Aorta (tissue), 5 donors: ENCODE measurements at regions not wholly inside any gene's neighbourhood (a gene's known extent, or its start where the extent isn't known, plus 50 kb on each side); places are given as distances from the start of the nearest gene placed in this dataset.

Source experiments
- ATAC-seq: fragments of 200-7000 bp; cut with Tn5 transposase; one replicate; pipeline ENCODE4 v1.9.1; 2022; ENCODE audit warnings: moderate library complexity; ENCODE audit not compliant: low FRiP score
- DNase-seq, 2 donors: peaks; one replicate each; pipeline ENCODE4 v3.0.0-alpha.2; 2020
- H3K27ac ChIP-seq, 2 donors: one replicate each; pipeline ENCODE4 v1.5.1; 2013; ENCODE audit warnings: low read length in 2 of 2, mild to moderate bottlenecking in 2 of 2, moderate library complexity in 2 of 2, control low read depth in 1 of 2, inconsistent platforms in 1 of 2, low read depth in 1 of 2
- H3K27me3 ChIP-seq, 2 donors: one replicate each; pipeline ENCODE4 v1.6.1; 2013; ENCODE audit warnings: control low read depth in 1 of 2, low read length in 1 of 2, mild to moderate bottlenecking in 1 of 2, moderate library complexity in 1 of 2; ENCODE audit not compliant: insufficient read depth in 2 of 2, control insufficient read depth in 1 of 2
- H3K36me3 ChIP-seq, 2 donors: one replicate each; pipeline ENCODE4 v1.6.1; 2013; ENCODE audit warnings: control low read depth in 1 of 2, low read length in 1 of 2, mild to moderate bottlenecking in 1 of 2; ENCODE audit not compliant: insufficient read depth in 2 of 2, control insufficient read depth in 1 of 2
- H3K4me1 ChIP-seq, 2 donors: one replicate each; pipeline ENCODE4 v1.6.1; 2013; ENCODE audit warnings: low read length in 2 of 2, control low read depth in 1 of 2, mild to moderate bottlenecking in 1 of 2, moderate library complexity in 1 of 2; ENCODE audit not compliant: insufficient read depth in 2 of 2, control insufficient read depth in 1 of 2
- H3K4me3 ChIP-seq, 2 donors: one replicate each; pipeline ENCODE4 v1.5.1; 2013; ENCODE audit warnings: low read length in 2 of 2, control low read depth in 1 of 2, mild to moderate bottlenecking in 1 of 2
- H3K9me3 ChIP-seq: one replicate; pipeline ENCODE4 v1.6.1; 2013; ENCODE audit warnings: mild to moderate bottlenecking, low read length; ENCODE audit not compliant: control insufficient read depth
- WGBS, 2 donors: extraction: QIAGEN DNeasy Blood & Tissue Kit; methylation state at CpG; one replicate each; pipeline ENCODE4 v1.1.7; 2013; 5-methylcytosine and 5-hydroxymethylcytosine counted together
- intact Hi-C, 2 donors: fragments of 100-400 bp; cut with DNase I; formaldehyde crosslinking; loops; one replicate each; pipeline versions ENCODE4 v1.14.2 to v1.15.0; 2022
- donor health status: healthy with polysubstance abuse.
- donor health status: Bipolar disorder and iron deficiency.
- donor health status: DM: no; HTN: no; CAD: no.
- donor health status: DM: no; HTN: no; CAD: no.
- donor health status: DM: yes; HTN: yes; CAD: no.

DNA sequence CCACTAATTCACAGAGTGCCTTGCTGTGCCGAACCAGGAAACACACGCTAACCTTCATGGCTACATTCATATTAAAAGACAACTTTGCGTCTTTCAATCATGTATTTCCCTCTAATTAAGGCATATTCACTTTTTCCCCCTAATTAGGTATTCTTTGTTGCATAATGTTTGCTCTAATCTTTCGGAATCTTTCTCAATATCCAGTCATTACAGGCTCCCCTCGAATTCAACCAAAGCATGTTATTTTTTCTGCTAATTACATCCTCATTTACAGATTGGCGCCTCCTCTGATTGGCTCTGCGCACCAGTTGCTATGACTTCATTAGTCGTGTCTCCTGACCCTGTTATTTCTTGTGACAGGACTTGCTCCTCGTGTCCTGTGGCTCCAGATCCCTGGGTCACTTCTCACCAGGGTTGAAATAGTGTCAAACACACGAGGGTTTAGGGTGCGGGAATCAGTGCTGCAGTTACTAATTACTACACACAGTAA is 226.7 kb upstream of the TSHZ3 start:
- no peaks in the 10 kb centered on the region for H3K4me1 ChIP-seq
- H3K27ac ChIP-seq: no peak overlapping the region
- no peaks in the 10 kb centered on the region for H3K9me3 ChIP-seq
- no peak overlapping the region for H3K4me3 ChIP-seq
- no peaks in the 10 kb centered on the region for H3K27me3 ChIP-seq
- H3K36me3 ChIP-seq: no peaks in the 10 kb centered on the region
- 67 to 69% methylated on average over 11 of the region's 11 CpGs for WGBS, 2 donors
- intact Hi-C loops: no loop called here
- no peak for DNase-seq
- no peak for ATAC-seq

DNA sequence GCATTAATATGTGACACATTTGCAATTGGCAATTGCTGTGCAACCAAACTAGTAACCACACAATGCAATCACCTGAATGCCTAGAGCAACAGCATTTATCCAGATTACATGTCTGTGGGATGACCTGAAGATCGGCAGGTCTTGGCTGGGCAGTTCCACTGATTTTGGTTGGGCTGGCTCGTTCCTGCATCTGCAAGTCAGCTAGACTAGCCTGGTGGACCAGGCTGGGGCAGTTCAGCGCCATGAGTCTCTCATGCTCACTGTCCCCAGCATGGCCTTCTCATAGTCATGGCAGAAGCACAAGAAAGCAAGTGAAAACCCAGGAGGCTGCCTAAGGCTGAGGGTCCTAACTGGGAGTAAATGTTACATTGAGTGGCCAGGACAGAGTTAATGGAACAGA is 229.1 kb upstream of the TSHZ3 start:
- Histone ChIP-seq H3K4me3 (no peak overlapping the region), H3K36me3 (no peaks in the 10 kb centered on the region), H3K27ac (no peak overlapping the region), H3K27me3 (no peaks in the 10 kb centered on the region), H3K9me3 (no peaks in the 10 kb centered on the region), H3K4me1 (no peaks in the 10 kb centered on the region)
- WGBS, 2 donors: 77% methylated on average over 3 of the region's 3 CpGs
- intact Hi-C loops: no loop called here
- ATAC-seq (no peak), DNase-seq (no peak)

DNA sequence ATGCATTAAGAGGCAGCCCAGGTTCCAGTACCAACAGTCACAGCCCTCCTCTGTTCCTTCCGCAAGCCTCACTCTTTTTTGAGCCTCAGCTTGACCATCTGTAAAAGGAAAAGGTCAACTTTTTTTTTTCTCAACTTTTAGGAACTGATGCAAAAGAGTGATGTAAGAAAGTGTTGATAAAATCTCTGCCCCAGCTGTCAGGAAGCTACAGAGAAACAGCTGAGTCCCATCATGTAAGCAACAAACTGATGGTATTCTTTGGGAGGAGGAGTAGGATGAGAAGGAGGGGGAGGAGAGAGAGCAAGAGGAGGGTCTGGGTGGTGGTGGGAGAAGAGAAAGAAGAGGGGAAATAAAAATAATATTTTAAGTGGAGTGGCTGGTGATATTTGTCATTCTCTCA is 233.9 kb upstream of the TSHZ3 start:
- intact Hi-C loops: no loop called here
- no peak overlapping the region for H3K4me3 ChIP-seq
- H3K36me3 ChIP-seq: no peaks in the 10 kb centered on the region
- 77 to 87% methylated on average over 1 of the region's 1 CpG for WGBS, 2 donors
- H3K27ac ChIP-seq: no peak overlapping the region
- H3K27me3 ChIP-seq: no peaks in the 10 kb centered on the region
- DNase-seq (no peak), ATAC-seq (no peak)
- no peaks in the 10 kb centered on the region for H3K4me1 ChIP-seq
- H3K9me3 ChIP-seq: no peaks in the 10 kb centered on the region

DNA sequence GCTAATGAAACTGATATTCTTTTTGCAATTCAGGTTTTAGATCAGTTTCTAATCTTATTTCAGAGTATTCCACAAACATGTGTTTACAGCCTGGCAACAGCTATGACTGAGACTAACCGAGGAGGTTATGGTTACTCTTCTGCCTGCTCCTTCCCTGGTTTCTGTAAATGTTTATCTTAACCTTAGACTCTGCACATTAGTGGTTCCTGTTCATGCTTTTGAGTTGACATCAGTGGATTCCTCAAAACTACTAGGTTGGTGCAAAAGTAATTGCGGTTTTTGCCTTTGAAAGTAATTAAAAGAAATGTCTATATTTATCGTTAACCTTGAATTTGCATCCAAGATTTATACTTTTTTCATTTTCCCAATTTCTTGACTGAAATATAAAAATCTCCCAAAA is 237.0 kb upstream of the TSHZ3 start:
- Histone ChIP-seq H3K4me3 (no peak overlapping the region), H3K9me3 (peaks cover 2% of the 10 kb centered on the region), H3K36me3 (no peaks in the 10 kb centered on the region), H3K27ac (no peak overlapping the region), H3K27me3 (no peaks in the 10 kb centered on the region), H3K4me1 (no peaks in the 10 kb centered on the region)
- intact Hi-C loops: no loop called here
- DNase-seq: no peak
- 48 to 50% methylated on average over 3 of the region's 3 CpGs for WGBS, 2 donors
- no peak for ATAC-seq

DNA sequence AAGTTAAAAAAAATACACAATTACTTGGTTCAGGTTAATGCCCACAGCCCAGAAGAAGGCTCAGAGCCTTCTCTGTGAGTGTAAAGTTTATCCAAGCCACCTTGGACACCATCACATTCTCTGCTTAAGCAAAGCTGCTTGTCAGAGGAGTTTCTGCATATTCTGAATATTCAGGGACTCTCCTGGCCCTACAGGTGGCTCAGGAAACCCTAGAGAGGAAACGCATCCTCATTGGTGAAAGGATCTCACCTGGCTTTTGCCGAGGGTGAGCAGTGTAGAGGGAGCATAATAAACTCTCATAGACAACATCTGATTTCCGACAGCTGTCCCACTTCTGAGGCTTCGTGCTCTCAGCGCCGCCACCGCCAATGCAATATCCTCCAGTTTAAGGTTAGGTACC is 239.9 kb upstream of the TSHZ3 start:
- H3K4me1 ChIP-seq: no peaks in the 10 kb centered on the region
- DNase-seq (no peak), ATAC-seq (no peak)
- no peaks in the 10 kb centered on the region for H3K36me3 ChIP-seq
- H3K27ac ChIP-seq: no peak overlapping the region
- peaks cover 2% of the 10 kb centered on the region for H3K9me3 ChIP-seq
- H3K27me3 ChIP-seq: no peaks in the 10 kb centered on the region
- intact Hi-C loops: no loop called here
- H3K4me3 ChIP-seq: no peak overlapping the region
- 77 to 78% methylated on average over 7 of the region's 7 CpGs for WGBS, 2 donors

DNA sequence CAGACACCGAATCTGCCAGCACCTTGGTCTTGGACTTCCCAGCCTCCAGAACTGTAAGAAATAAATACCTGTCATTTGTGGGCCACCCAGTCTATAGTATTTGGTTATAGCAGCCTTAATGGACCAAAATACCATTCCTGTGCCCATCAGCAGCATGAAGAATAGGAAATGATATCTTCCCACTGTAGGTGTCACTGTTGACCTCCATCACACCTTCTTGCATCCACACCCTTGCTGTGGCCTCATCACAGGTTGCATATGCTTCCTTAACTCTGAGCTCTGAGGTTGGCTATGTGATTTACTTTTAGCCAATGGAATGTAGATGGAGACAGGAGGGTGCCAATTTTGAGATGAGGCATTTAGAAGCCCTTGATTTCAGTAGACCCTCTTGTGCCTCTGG is 242.0 kb upstream of the TSHZ3 start:
- H3K4me1 ChIP-seq: no peaks in the 10 kb centered on the region
- peaks cover 2% of the 10 kb centered on the region for H3K9me3 ChIP-seq
- intact Hi-C loops: no loop called here
- H3K27ac ChIP-seq: no peak overlapping the region
- H3K4me3 ChIP-seq: no peak overlapping the region
- H3K27me3 ChIP-seq: no peaks in the 10 kb centered on the region
- DNase-seq (no peak), ATAC-seq (no peak)
- no peaks in the 10 kb centered on the region for H3K36me3 ChIP-seq
- WGBS, 2 donors: 87 to 97% methylated on average over 1 of the region's 1 CpG

DNA sequence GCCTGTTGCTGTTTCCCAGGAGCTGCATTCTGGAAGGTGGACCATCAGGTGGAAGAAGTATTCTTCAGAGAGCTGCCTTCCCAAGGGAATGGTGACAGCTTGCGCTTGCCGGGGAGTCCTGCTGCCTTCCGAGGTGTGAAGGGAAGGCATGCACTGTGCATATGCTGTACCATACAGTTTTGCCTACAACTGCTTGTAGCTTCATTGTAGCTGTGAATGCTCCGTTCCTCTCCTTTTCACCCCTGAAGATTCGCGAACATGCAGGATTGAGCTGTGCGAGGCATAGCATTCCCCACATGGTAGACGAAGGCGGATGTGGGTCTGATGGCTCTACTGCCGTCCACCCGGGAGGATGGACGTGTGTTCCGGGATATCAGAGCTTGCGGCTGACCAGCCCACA is 243.2 kb upstream of the TSHZ3 start:
- no peaks in the 10 kb centered on the region for H3K36me3 ChIP-seq
- WGBS, 2 donors: 86 to 89% methylated on average over 14 of the region's 14 CpGs
- intact Hi-C loops: no loop called here
- peaks cover 2% of the 10 kb centered on the region for H3K9me3 ChIP-seq
- ATAC-seq (no peak), DNase-seq (no peak)
- no peaks in the 10 kb centered on the region for H3K4me1 ChIP-seq
- no peak overlapping the region for H3K27ac ChIP-seq
- H3K4me3 ChIP-seq: no peak overlapping the region
- H3K27me3 ChIP-seq: no peaks in the 10 kb centered on the region

DNA sequence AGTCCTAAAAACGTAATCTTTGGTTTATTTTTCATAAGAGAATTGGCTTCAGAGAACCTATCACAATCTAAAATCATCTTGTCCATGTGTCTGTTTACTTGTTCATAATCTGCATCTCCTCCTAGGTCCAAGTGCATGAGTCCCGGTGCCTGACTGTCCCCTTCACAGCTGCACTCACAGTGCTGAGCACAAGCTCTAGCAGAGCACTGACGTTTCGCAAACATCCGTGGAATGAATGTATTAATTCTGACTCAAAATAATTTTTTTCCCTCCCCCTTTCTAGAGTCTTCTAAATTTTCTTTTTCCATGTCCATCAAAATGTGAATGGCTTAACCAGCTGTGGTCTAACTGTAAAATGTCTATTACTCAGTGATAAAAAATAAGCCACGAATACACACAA is 245.5 kb upstream of the TSHZ3 start:
- Histone ChIP-seq H3K4me1 (no peaks in the 10 kb centered on the region), H3K4me3 (no peak overlapping the region), H3K9me3 (peaks cover 2% of the 10 kb centered on the region), H3K27me3 (no peaks in the 10 kb centered on the region), H3K36me3 (no peaks in the 10 kb centered on the region), H3K27ac (no peak overlapping the region)
- 27 to 48% methylated on average over 6 of the region's 6 CpGs for WGBS, 2 donors
- intact Hi-C loops: no loop called here
- DNase-seq (no peak), ATAC-seq (no peak)

DNA sequence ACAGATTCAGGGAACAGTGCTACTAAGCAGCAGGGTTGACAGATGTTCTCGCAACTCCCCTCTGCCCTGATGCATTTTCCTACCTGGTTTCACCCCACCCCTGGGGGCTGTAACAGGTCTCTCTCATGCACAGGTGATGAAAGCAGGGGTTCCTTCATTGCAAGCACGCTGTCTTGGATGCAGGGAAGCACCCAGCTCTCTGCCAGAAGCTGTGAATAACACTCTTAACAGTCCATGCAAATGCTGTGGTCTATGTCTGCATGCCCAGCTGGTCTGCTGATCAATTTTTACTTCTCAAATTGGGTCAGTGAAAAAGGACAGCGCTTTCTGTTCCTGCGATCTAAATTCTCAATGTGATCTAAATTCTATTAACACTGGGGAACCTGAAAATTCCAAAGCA is 246.3 kb upstream of the TSHZ3 start:
- 80 to 81% methylated on average over 4 of the region's 4 CpGs for WGBS, 2 donors
- intact Hi-C loops: no loop called here
- DNase-seq (no peak), ATAC-seq (no peak)
- no peaks in the 10 kb centered on the region for H3K36me3 ChIP-seq
- no peaks in the 10 kb centered on the region for H3K4me1 ChIP-seq
- H3K9me3 ChIP-seq: peaks cover 2% of the 10 kb centered on the region
- H3K4me3 ChIP-seq: no peak overlapping the region
- H3K27ac ChIP-seq: no peak overlapping the region
- H3K27me3 ChIP-seq: no peaks in the 10 kb centered on the region
